Neural crest cell (in vitro differentiated cells): ENCODE measurements at regions not wholly inside any gene's neighbourhood (a gene's known extent, or its start where the extent isn't known, plus 50 kb on each side); places are given as distances from the start of the nearest gene placed in this dataset.
"Not testable (repeated sequence)": the region's sequence is repeated elsewhere in the genome, so short reads cannot be mapped to it uniquely, and the experiment has no call there.

Experiments used
- DNase-seq: peaks from one replicate; pipeline ENCODE4 v3.0.0; 2021; ENCODE audit warnings: low read depth, mixed read lengths, low spot score
- H3K27ac Mint-ChIP-seq: one replicate; pipeline ENCODE4 v1.8.0; 2021; ENCODE audit warnings: mild to moderate bottlenecking, mixed read lengths; ENCODE audit not compliant: unreplicated experiment
- H3K27me3 Mint-ChIP-seq: 2 replicates; pipeline ENCODE4 v1.8.0; 2021; ENCODE audit warnings: low read depth, mild to moderate bottlenecking, mixed read lengths
- H3K36me3 Mint-ChIP-seq: 2 replicates; pipeline ENCODE4 v1.8.0; 2021; ENCODE audit warnings: low read depth, mild to moderate bottlenecking, mixed read lengths
- H3K4me1 Mint-ChIP-seq: 2 replicates; pipeline ENCODE4 v1.8.0; 2021; ENCODE audit warnings: mixed read lengths
- H3K4me3 Mint-ChIP-seq: one replicate; pipeline ENCODE4 v1.8.0; 2021; ENCODE audit warnings: mild to moderate bottlenecking, mixed read lengths
- H3K9me3 Mint-ChIP-seq: 2 replicates; pipeline ENCODE4 v1.8.0; 2021; ENCODE audit warnings: mixed read lengths
- TF ChIP-seq, protein P1 (sequence below): fragments of 200-600 bp; sonication (generic); conservative IDR thresholded peaks from 2 replicates; pipeline ENCODE4 v1.5.0; 2021; ENCODE audit warnings: antibody characterized with exemption, mild to moderate bottlenecking

DNA sequence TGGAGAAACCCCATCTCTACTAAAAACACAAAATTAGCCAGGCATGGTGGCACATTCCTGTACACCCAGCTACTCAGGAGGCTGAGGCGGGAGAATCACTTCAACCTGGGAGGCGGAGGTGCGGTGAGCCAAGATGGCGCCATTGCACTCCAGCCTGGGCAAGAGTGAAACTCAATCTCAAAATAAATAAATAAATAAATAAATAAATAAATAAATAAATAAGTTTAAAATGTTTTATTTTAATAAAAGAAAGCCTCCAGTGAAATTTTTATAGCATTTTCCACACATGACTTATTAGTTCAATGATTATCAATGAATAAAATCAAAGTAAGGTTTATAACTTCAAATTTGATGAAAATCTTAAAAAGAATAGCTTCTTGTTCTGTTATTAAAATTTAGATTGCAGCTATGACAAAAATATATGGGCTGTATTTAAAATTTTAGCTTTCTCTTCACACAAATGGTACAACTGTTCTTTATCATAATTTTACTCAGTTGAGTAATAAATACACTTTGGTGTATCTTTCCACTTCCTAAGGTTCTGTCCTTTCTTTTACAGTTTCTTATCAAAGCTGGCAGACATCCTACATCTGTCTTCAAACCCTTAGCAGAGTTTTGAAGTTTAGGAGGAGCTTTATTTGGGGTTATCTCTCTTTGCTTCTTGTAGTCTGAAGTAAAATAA is 78.4 kb upstream of the ZSWIM2 start:
- Mint-ChIP-seq H3K4me3 (no peak overlapping the region), H3K4me1 (peaks cover 8% of the 10 kb centered on the region), H3K9me3 (peaks cover 4% of the 10 kb centered on the region), H3K27me3 (no peaks in the 10 kb centered on the region), H3K27ac (no peak overlapping the region), H3K36me3 (no peaks in the 10 kb centered on the region)
- DNase-seq, result no peak
- TF ChIP-seq, protein P1, sequence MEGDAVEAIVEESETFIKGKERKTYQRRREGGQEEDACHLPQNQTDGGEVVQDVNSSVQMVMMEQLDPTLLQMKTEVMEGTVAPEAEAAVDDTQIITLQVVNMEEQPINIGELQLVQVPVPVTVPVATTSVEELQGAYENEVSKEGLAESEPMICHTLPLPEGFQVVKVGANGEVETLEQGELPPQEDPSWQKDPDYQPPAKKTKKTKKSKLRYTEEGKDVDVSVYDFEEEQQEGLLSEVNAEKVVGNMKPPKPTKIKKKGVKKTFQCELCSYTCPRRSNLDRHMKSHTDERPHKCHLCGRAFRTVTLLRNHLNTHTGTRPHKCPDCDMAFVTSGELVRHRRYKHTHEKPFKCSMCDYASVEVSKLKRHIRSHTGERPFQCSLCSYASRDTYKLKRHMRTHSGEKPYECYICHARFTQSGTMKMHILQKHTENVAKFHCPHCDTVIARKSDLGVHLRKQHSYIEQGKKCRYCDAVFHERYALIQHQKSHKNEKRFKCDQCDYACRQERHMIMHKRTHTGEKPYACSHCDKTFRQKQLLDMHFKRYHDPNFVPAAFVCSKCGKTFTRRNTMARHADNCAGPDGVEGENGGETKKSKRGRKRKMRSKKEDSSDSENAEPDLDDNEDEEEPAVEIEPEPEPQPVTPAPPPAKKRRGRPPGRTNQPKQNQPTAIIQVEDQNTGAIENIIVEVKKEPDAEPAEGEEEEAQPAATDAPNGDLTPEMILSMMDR, result no peak

DNA sequence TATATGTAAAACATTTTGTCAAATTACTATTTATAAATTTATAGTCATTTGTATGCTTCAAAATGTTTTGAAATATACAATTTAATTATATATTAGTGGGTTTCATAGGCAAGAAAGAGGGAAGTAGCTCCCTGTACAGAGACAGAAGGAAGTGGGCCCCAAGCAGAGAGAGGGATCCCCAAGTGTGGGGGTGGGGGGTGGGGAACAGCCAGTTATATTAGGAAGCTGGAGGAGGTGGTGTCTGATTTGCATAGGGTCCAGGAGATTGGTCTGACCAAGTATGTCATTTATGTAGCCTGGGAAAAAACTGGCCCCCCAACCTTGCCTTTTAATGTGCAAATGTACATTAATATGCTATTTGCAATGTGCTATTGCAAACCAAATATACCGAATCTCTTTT is 76.5 kb upstream of the ZSWIM2 start:
- Mint-ChIP-seq H3K27me3 (no peaks in the 10 kb centered on the region), H3K4me3 (no peak overlapping the region), H3K36me3 (no peaks in the 10 kb centered on the region), H3K4me1 (peaks cover 8% of the 10 kb centered on the region), H3K9me3 (peaks cover 4% of the 10 kb centered on the region), H3K27ac (no peak overlapping the region)
- DNase-seq, result no peak
- TF ChIP-seq, protein P1, result no peak

DNA sequence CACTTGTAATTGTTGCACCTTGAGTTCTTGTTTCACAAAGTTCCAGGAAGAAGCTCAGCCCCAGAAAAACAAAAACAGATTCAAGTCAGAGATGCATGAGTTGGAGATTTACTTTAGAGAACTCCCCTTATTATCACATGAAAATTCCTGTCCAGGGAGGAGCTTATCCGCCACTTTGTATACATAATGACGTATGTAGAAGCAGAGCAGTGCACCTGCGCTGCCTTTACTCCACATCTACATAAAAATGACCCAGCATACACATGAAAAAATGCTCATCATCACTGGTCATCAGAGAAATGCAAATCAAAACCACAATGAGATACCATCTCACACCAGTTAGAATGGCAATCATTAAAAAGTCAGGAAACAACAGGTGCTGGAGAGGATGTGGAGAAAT is 73.3 kb upstream of the ZSWIM2 start:
- not testable (repeated sequence) for H3K9me3 Mint-ChIP-seq, H3K27me3 Mint-ChIP-seq, H3K36me3 Mint-ChIP-seq, H3K4me1 Mint-ChIP-seq, H3K27ac Mint-ChIP-seq, DNase-seq, H3K4me3 Mint-ChIP-seq

DNA sequence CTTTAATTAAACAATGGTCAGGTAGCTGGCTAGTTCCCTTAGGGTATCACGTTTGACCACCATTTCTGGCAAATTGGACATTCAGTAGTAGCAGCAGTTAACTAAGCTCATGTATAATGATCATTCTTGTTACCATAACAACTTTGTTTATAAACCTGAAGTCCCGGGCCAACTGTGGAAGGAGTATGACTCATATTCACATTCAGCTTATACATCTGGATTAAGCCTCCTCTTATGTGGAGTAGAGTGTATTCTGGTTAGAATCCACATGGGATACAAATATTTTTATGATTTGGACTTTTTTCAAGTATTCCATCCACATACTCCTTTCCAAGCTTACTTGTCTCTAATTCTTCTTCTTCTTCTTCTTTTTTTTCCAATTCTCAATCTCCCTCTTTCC is 70.3 kb upstream of the ZSWIM2 start:
- DNase-seq, result no peak
- TF ChIP-seq, protein P1, result no peak
- Mint-ChIP-seq H3K27me3 (no peaks in the 10 kb centered on the region), H3K36me3 (no peaks in the 10 kb centered on the region), H3K9me3 (no peaks in the 10 kb centered on the region), H3K27ac (no peak overlapping the region), H3K4me1 (no peaks in the 10 kb centered on the region), H3K4me3 (no peak overlapping the region)

DNA sequence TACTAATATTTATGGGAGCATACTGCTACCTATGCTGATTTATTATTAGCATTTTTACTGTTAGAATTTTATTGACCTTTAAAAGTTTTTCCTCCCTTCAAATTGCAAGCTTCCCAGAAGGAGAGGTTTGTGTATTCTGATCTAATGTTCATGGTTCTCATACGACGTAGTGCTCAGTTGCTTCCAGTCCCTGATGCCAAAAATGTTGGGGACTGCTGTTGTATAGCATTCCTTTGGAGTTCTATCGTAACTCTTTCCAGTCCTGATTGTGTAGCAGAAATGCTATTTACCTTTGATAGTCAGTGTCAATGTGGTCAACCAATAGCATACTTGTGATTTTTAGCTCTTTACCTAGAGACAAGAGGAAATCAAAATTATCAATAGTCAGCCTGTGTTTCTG is 69.5 kb upstream of the ZSWIM2 start:
- Mint-ChIP-seq H3K27ac (no peak overlapping the region), H3K36me3 (no peaks in the 10 kb centered on the region), H3K4me3 (no peak overlapping the region), H3K27me3 (no peaks in the 10 kb centered on the region), H3K9me3 (no peaks in the 10 kb centered on the region), H3K4me1 (peaks cover 6% of the 10 kb centered on the region)
- TF ChIP-seq, protein P1, result no peak
- DNase-seq, result no peak

DNA sequence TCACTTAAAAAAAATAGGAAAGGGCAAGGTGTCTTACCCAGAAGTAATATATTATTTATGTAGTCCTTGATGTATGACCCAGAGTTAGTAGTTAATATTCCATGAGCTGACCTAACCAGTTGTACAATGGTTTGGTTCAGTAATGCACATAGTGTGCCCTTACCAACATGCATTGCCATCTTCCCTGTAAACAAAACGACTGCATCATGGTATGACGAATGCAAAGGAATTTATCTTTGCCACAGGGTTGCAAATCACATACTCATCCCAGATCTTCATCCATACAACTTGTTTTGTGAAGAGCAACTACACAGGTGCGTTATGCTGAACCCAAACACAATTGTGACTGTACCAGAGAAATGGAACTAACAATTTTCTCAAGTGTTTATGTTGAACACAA is 68.9 kb upstream of the ZSWIM2 start:
- Mint-ChIP-seq H3K9me3 (no peaks in the 10 kb centered on the region), H3K27me3 (no peaks in the 10 kb centered on the region)

More for the DNA sequence above, 68.9 kb upstream of the ZSWIM2 start:
- TF ChIP-seq, protein P1, result no peak
- H3K4me3 Mint-ChIP-seq, result no peak overlapping the region
- no peaks in the 10 kb centered on the region for H3K36me3 Mint-ChIP-seq
- no peak overlapping the region for H3K27ac Mint-ChIP-seq
- DNase-seq, result no peak
- H3K4me1 Mint-ChIP-seq, result peaks cover 9% of the 10 kb centered on the region
